Thyroid gland (tissue), 4 donors: ENCODE measurements at regions not wholly inside any gene's neighbourhood (a gene's known extent, or its start where the extent isn't known, plus 50 kb on each side); places are given as distances from the start of the nearest gene placed in this dataset.
"Not testable (repeated sequence)": the region's sequence is repeated elsewhere in the genome, so short reads cannot be mapped to it uniquely, and the experiment has no call there.

ENCODE experiments used
- DNase-seq, 2 donors: peaks; one replicate each; pipeline ENCODE4 v3.0.0-alpha.2; 2019
- H3K27ac ChIP-seq, 3 donors: fragments of 200-600 bp; sonication (generic); 1 replicate in 2 of 3; 2 replicates in 1 of 3; pipeline ENCODE4 v1.5.1; 2016 to 2019; ENCODE audit warnings: mild to moderate bottlenecking in 1 of 3, moderate library complexity in 1 of 3
- H3K27me3 ChIP-seq: fragments of 200-600 bp; sonication (generic); one replicate; pipeline ENCODE4 v1.5.1; 2019
- H3K36me3 ChIP-seq, 2 donors: fragments of 200-600 bp; sonication (generic); one replicate each; pipeline ENCODE4 v1.5.1; 2016 to 2019
- H3K4me1 ChIP-seq, 2 donors: fragments of 200-600 bp; sonication (generic); one replicate each; pipeline ENCODE4 v1.5.1; 2017 to 2019
- H3K4me3 ChIP-seq, 3 donors: fragments of 200-600 bp; sonication (generic); replicated peaks in 1 of 3; 1 replicate in 2 of 3; 2 replicates in 1 of 3; pipeline ENCODE4 v1.5.1; 2016; ENCODE audit warnings: mild to moderate bottlenecking in 1 of 3
- H3K9me3 ChIP-seq: fragments of 200-600 bp; sonication (generic); one replicate; pipeline ENCODE4 v1.5.1; 2017
- POLR2A ChIP-seq, 2 donors: fragments of 450-650 bp; IDR thresholded peaks; one replicate each; pipeline ENCODE4 v1.6.1; 2017; ENCODE audit warnings: antibody characterized with exemption in 2 of 2, mild to moderate bottlenecking in 2 of 2, moderate library complexity in 1 of 2
- WGBS, 2 donors: methylation state at CpG; one replicate each; pipeline ENCODE4 v1.1.5; 2017; 5-methylcytosine and 5-hydroxymethylcytosine counted together
- intact Hi-C: fragments of 100-400 bp; cut with DNase I; formaldehyde crosslinking; loops from one replicate; pipeline ENCODE4 v1.15.1; 2023
- TF ChIP-seq, protein P1 (sequence below), 6 experiments: fragments of 200-600 bp in 3 of 6; fragments of 450-650 bp in 3 of 6; sonication (generic) in 3 of 6; IDR thresholded peaks; one replicate each; pipeline ENCODE4 v1.5.1; 2016 to 2019; ENCODE audit warnings: antibody characterized with exemption in 6 of 6, mild to moderate bottlenecking in 2 of 6, inconsistent platforms in 1 of 6, moderate library complexity in 1 of 6

- no peak overlapping the region for H3K27ac ChIP-seq
- H3K36me3 ChIP-seq = no peaks in the 10 kb centered on the region
- intact Hi-C loops = no loop called here
- H3K4me3 ChIP-seq = no peak overlapping the region
- no peaks in the 10 kb centered on the region for H3K4me1 ChIP-seq
- H3K27me3 ChIP-seq = no peaks in the 10 kb centered on the region
- WGBS, 2 donors = 80 to 82% methylated on average over 3 of the region's 3 CpGs
- TF ChIP-seq POLR2A (IDR thresholded peaks at IDR 0.05) = no peak
- H3K9me3 ChIP-seq = no peaks in the 10 kb centered on the region
- no peak for DNase-seq
These were observed 340.2 kb upstream of the HNRNPA3 start for GRCh38 chr2:176872406-176872805.

DNA sequence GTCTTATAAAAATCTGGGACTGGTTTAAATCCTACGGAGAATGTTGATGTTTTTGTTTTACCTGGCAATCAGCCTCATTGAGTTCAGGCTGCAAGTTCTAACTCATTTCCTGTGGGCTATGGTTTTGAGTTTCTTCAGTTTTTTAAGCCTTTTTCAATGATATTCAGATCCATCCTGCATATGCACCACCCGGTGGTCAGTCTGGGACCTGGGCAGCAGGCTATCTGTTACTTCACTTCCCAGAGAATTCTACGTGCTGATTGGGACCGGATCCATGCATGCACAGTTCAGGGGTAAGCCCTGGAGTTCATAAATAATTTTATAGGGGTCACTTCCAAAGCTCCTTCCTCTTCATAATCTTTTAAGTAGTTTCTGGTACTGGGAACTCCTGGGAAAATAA, 339.2 kb upstream of the HNRNPA3 start:
- no peak overlapping the region for H3K4me3 ChIP-seq
- H3K9me3 ChIP-seq = no peaks in the 10 kb centered on the region
- H3K27ac ChIP-seq = no peak overlapping the region
- DNase-seq = no peak
- H3K27me3 ChIP-seq = no peaks in the 10 kb centered on the region
- no peaks in the 10 kb centered on the region for H3K4me1 ChIP-seq
- no peak for TF ChIP-seq POLR2A (IDR thresholded peaks at IDR 0.05)
- TF ChIP-seq, protein P1, sequence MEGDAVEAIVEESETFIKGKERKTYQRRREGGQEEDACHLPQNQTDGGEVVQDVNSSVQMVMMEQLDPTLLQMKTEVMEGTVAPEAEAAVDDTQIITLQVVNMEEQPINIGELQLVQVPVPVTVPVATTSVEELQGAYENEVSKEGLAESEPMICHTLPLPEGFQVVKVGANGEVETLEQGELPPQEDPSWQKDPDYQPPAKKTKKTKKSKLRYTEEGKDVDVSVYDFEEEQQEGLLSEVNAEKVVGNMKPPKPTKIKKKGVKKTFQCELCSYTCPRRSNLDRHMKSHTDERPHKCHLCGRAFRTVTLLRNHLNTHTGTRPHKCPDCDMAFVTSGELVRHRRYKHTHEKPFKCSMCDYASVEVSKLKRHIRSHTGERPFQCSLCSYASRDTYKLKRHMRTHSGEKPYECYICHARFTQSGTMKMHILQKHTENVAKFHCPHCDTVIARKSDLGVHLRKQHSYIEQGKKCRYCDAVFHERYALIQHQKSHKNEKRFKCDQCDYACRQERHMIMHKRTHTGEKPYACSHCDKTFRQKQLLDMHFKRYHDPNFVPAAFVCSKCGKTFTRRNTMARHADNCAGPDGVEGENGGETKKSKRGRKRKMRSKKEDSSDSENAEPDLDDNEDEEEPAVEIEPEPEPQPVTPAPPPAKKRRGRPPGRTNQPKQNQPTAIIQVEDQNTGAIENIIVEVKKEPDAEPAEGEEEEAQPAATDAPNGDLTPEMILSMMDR (IDR thresholded peaks at IDR 0.05) = no peak
- intact Hi-C loops = no loop called here
- no peaks in the 10 kb centered on the region for H3K36me3 ChIP-seq
- 66 to 70% methylated on average over 4 of the region's 4 CpGs for WGBS, 2 donors

DNA sequence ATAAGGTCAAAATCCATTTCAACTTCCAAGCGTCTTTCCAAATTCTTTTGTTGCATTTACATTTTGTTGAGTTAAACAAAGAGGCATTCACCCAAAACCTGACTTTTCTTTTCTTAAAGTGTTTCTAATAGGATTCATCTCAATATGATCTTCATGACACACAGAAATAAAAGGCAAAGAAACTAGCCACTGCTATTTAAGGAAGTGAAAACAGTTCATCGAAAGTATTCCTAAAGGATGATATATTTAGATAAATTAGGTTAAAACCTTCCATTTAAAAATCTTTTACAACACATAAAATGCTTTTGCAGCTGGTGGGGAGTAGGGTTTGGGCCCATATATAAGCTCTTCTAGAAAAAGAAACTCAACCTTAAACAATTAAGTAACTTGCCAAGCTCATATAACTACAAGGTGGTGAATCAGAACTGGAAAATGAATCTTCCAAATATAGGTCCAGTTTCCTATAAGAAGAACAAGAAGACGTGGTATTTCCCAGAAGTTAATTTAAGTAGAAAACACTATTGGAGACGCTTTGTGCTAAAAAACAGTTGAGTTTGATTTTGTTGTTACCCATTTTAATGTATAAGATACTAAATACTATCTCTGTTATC, 336.0 kb upstream of the HNRNPA3 start:
- no peaks in the 10 kb centered on the region for H3K36me3 ChIP-seq
- TF ChIP-seq, protein P1 (IDR thresholded peaks at IDR 0.05) = no peak
- TF ChIP-seq POLR2A (IDR thresholded peaks at IDR 0.05) = no peak
- DNase-seq = no peak
- H3K4me3 ChIP-seq = no peak overlapping the region
- no peak overlapping the region for H3K27ac ChIP-seq
- no peaks in the 10 kb centered on the region for H3K9me3 ChIP-seq
- intact Hi-C loops = no loop called here
- no peaks in the 10 kb centered on the region for H3K27me3 ChIP-seq
- H3K4me1 ChIP-seq = no peaks in the 10 kb centered on the region
- WGBS, 2 donors = 88 to 92% methylated on average over 4 of the region's 4 CpGs

- Histone ChIP-seq H3K4me1 (no peaks in the 10 kb centered on the region), H3K27me3 (no peaks in the 10 kb centered on the region), H3K27ac (no peak overlapping the region), H3K9me3 (no peaks in the 10 kb centered on the region), H3K36me3 (no peaks in the 10 kb centered on the region), H3K4me3 (no peak overlapping the region)
- intact Hi-C loops = no loop called here
- no peak for DNase-seq
- TF ChIP-seq, protein P1 (IDR thresholded peaks at IDR 0.05) = no peak
- TF ChIP-seq POLR2A (IDR thresholded peaks at IDR 0.05) = no peak
- WGBS, 2 donors = 42 to 43% methylated on average over 5 of the region's 5 CpGs
These were observed 333.1 kb upstream of the HNRNPA3 start for GRCh38 chr2:176879426-176879995.

DNA sequence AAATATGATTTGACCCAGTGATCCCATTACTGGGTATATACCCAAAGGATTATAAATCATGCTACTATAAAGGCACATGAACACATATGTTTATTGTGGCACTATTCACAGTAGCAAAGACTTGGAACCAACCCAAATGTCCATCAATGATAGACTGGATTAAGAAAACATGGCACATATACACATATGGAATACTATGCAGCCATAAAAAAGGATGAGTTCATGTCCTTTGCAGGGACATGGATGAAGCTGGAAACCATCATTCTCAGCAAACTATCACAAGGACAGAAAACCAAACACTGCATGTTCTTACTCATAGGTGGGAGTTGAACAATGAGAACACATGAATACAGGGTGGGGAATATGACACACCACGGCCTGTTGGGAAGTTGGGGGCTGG, 330.5 kb upstream of the HNRNPA3 start:
- H3K27me3 ChIP-seq, H3K4me1 ChIP-seq, H3K9me3 ChIP-seq, DNase-seq, intact Hi-C loops, H3K4me3 ChIP-seq, H3K36me3 ChIP-seq, H3K27ac ChIP-seq: not testable (repeated sequence)
- WGBS, 2 donors = 92 to 97% methylated on average over 1 of the region's 1 CpG

GRCh38 chr2:176885001-176885643, 327.5 kb upstream of the HNRNPA3 start:
- H3K4me3 ChIP-seq = no peak overlapping the region
- WGBS, 2 donors = 68 to 76% methylated on average over 3 of the region's 3 CpGs
- TF ChIP-seq, protein P1 (IDR thresholded peaks at IDR 0.05) = no peak
- no peak for TF ChIP-seq POLR2A (IDR thresholded peaks at IDR 0.05)

More at GRCh38 chr2:176885001-176885643, 327.5 kb upstream of the HNRNPA3 start:
- Histone ChIP-seq H3K27me3 (no peaks in the 10 kb centered on the region), H3K27ac (no peak overlapping the region), H3K9me3 (no peaks in the 10 kb centered on the region), H3K4me1 (no peaks in the 10 kb centered on the region), H3K36me3 (no peaks in the 10 kb centered on the region)
- intact Hi-C loops = no loop called here
- DNase-seq = no peak
